Caki2 (cell line): ENCODE measurements at regions not wholly inside any gene's neighbourhood (a gene's known extent, or its start where the extent isn't known, plus 50 kb on each side); places are given as distances from the start of the nearest gene placed in this dataset.
"Not testable (repeated sequence)": the region's sequence is repeated elsewhere in the genome, so short reads cannot be mapped to it uniquely, and the experiment has no call there.

Experiments
- DNase-seq: peaks from one replicate; pipeline ENCODE4 v3.0.0-alpha.2; 2015; ENCODE audit warnings: low read depth
- in situ Hi-C: cut with HindIII; loops from 2 replicates; pipeline ENCODE4 v1.10.0; 2016; ENCODE audit warnings: low sequenced_read_pairs, low pct_unique_long_range_greater_than_20kb, mixed read lengths

DNA sequence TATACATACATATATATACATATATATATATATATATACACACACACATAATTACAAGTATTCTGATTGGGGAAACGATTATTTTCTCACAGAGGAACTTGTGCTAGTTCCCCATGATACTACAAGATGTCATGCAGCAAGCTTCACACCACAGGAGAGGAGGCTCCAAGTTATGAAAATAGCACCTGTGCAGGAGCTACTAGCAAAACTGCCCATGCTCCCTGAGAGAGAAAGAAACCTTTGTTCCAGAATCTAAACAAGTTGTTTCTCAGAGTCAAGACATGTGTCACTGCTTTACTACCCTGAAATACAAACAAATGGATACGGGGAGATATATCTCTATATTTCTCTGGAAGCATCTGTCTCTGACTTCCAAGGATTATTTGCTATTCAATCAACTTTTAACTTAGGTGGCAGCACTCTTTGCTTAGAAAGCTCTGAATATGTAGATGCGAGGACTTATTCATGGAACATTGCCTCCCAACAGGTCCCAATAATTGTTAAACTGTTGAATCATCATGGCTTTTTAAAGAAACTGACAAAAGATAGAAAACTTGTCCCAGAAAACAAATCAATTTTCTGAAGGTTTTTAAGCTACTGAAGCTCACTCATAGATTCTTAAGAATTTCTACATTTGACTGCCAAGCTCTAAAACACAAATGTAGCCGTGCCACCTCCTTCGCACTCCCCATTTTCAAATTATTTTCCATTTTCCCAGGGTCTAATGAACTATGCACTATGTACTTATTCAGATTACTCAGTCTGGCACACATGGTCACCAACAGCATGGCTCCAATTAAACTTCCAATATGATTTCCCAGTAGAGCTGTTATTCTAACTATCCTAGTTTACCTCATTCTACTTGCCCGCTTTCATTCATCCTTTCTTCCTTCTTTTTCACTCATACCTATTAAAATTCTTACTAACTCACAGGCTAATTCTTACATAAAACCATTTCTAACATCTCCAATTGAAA is 929.1 kb downstream of the LTN1 start:
- in situ Hi-C loops = no loop called here
- DNase-seq = no peak

DNA sequence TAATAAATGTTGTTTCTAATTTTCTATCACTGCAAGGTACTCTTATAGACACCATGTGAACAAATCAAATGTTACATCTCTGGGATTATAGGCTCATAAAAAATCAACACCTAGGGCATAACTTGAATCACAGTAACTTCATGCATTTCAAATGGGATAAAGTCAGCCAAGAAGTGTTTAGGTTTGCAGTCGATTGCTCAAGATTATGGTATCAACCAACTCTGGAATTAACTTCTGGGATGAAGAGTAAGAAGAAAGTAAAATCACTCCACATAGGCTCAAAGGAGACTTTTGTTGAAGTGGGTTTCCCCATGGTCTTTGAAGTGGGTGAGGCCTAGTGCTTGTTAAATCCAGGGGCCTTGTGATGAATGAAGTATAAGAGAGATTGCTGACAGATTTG is 939.7 kb downstream of the LTN1 start:
- in situ Hi-C loops, DNase-seq: not testable (repeated sequence)

DNA sequence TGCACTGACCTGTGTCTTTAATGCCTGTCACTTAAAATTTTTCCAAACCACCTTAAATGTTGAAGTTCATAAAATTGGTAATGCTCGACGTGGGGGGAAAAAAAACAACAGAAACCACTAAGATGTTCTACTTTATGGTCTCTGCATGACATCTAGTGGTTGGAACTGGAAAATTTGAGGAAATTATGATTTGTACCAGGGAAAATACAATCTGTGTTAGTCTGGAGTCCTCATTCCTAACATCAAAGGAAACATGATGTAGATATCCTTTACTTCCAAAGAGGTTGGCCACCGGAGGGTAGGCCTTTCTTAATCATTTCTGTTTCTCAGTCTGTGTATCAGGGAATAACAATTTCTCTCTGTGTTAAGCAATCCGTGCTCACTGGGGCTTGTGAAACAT is 941.0 kb downstream of the LTN1 start:
- DNase-seq = peak; percentile 47
- in situ Hi-C loops = not testable (repeated sequence)

DNA sequence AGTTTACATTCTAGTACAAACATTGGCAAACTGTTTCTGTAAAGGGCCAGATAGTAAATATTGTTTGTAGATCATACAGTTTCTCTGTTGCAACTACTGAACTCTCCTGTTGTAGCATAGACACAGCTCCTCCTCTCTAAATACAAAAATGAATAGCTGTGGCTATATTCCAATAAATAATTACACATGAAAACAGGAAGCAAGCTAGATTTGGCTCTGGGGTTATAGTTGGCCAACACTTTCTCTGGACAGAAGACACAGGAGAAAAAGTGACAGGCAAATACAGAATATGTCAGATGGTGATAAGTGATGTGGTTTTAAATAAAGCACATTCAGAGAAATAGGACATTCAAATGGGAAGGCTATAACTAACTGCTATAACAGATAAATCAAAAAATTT is 957.0 kb downstream of the LTN1 start:
- DNase-seq, in situ Hi-C loops: not testable (repeated sequence)

DNA sequence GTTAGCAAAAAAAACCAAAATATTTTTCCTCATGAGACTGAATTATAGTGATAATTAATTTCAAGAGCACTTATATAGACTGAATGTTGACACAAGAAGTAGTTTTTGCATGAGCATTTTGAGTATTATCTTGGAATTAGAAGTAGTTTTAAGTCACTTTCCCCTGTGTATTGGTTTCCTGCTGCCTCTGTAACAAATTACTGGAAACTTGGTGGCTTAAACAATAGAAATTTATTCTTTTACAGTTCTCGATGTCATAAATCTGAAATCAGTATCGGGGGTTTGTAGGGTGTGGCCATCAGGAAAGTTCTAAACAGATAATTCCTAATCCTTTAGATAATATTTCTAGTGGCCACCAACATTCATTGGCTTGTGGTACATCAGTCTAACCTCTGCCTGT is 957.8 kb downstream of the LTN1 start:
- in situ Hi-C loops, DNase-seq: not testable (repeated sequence)

DNA sequence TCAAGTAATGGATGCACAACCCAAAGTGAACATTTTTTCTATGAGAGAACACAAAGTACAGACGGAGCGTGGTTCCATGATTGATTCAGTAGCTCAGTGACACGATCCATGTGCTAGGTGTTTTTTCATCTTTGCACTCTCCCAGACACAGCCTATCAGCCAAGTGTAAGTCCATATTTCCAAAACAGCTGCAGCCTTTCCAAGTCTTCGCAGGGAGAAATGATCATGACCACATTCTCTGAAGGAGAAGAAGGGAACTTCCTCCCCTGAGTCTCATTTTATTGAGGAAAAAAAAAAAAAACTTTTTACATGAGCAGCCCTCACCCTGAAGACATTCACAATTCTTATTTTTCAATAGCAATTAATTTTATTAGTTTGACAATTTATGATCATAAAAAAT is 958.3 kb downstream of the LTN1 start:
- in situ Hi-C loops, DNase-seq: not testable (repeated sequence)

DNA sequence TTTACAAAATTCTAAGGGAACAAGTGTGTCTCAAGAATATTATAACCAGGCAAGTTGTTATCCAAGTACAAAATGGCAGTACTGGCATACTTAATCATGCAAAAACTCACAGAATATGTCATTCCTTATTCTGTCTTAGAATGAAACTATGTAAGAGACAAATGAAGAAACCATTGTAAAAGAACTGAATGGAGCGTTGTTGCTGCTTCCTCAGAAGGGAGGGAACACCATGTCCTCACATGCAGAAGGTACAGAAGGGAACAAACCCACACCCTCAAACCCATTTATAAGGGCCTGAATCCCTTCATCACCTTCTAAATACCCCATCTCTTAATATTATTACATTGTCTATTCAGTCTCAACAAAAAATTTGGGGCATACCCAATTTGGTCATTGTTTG is 960.0 kb downstream of the LTN1 start:
- in situ Hi-C loops, DNase-seq: not testable (repeated sequence)

DNA sequence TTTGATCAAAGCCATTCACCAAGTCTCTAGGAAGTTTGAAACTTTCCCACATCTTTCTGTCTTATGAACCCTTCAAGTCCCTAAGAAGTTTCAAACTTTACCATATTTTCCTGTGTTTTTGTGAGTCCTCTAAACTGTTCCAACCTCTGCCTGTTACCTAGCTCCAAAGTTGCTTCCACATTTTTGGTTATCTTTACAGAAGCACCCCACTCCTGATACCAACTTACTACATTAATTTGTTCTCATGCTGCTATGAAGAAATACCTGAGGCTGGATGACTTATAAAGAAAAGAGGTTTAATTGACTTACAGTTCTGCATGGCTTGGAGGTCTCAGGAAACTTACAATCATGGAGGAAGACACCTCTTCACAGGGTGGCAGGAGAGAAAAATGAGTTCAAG is 961.6 kb downstream of the LTN1 start:
- DNase-seq, in situ Hi-C loops: not testable (repeated sequence)

DNA sequence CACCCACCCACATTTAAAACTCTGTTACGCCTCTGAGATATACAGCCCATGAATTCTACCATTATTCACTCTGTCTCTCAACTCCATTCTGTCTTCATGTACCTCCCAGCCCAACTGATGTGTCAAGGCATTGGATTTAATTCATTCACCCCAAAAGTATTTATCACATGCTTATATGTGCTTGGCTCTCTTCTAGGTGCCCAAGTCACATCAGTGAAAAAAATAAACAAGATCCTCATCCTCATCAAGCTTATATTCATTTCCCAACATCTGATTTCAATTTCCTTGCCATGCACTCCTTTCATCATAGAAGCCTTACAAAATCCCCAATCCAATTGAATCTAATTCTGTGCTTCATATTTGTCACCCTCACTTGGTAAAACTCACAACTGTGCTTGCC is 967.6 kb downstream of the LTN1 start:
- DNase-seq = no peak

DNA sequence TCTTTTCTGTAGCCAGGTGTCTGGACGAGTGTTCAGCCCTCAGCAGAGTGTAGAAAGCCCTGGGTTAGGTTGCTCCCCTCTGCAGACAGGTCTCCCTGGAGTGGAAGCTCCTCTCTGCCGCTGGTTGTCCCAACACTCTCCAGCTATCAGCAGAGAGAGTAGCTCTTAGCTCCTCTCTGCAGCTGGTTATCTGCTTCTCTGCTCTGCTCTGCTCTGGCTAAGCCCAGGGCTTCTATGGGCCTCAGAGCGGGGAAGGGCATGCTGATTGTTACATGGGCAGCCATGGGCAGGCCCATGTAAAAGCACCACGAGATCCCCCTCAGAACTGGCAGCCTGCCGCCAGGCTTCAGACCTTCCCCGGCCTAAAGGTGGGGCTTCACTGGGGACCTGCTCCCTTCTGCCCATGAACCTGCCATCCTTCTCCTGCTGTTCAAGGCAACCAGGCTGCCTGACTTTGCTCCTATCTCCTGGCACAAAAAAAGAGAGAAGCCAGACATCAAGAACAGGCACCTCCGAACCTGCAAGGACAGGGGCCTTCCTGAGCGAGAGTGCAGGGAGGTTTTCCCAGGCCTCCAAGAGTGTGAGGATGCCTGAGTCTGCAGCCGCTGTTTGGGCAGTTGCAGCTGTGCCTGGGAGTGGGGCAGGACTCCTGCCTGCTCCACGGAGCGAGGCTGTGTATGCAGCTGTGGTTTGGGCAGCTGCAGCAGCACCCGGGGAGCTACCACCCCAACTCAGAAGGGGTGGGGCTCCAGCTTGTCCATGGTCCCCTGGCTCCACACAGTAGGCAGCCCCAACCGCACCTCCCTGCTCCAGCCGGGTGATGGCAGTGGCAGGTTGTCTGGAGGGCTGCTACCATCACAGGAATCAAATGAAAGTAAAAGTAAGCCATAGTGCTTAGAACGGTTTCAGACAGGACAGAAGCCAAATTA is 973.7 kb downstream of the LTN1 start:
- in situ Hi-C loops = no loop called here
- peak; percentile 26 for DNase-seq

More for the DNA sequence above, 967.6 kb downstream of the LTN1 start:
- in situ Hi-C loops = no loop called here

DNA sequence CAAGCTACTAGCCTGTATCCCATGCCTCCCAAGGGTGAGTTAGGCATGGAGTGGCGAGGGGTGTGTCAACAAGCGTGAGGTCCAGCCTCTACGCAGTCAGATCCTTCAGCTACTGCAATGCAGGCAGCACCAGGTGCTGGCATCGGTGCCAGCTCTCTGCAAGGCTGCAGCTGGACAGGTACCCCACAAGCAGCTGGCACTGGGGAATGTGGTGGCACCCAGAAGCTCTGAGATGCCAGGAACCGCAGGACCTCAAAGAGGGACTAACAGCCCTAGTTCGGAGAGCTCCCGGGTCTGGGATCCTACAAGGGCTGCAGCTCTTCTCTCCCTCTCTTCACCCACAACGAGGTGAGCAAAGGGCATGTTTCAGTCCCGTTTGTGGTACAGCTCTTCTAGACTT is 974.5 kb downstream of the LTN1 start:
- in situ Hi-C loops = no loop called here
- DNase-seq = no peak

DNA sequence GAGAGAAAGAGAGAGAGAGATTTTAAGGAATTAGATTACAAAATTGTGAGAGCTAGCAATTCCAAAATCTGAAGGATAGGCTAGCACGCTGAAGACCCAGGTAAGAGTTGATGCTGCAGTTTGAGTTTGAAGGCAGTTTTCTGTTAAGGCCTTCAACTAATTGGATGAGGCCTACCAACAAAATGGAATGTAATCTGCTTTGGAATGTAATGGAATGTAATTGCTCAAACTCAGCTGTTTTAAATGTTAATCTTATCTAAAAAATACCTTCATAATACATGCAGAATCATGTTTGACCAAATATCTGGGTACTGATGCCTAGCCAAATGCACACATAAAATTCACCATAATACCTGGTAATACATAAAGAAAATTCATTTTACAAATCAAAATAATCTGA is 976.1 kb downstream of the LTN1 start:
- in situ Hi-C loops = no loop called here
- no peak for DNase-seq

DNA sequence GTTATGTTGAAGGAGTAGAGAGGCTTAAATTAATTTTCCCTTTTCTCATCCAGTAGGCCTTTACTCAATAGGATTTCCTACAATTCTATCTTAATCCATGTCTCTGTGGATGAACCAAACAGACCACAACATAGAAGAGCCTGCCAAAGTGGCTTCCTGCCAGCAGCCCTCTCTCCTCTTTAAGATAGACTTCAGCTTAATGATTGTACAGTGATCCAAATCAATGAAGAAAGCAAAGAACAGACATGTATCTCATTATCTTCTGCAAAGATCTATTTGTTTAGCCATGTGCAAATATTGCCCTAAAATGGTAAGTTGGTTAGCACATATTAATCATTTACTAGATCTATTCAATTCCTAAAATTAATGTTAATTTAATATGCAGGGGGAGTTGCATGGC is 979.6 kb downstream of the LTN1 start:
- in situ Hi-C loops, DNase-seq: not testable (repeated sequence)

DNA sequence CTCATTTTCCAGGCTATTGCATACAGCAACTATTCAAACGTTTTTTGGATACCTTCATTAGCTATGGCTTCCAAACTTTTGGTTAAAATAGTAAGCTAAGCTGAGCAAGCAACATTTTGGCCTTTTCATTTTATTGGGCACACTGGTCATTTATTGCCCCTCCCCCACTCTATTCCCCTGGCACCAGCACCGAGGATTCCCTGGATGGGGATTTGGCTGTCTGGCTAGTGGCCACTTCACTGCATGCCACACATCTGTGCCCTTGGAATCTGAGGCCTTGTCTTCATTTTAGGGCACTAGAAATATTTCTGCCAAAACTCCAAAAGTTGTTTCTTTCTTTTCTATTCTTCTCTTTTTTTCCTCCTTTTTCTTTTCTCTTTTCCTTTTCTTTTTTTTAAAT is 980.7 kb downstream of the LTN1 start:
- DNase-seq = not testable (repeated sequence)

DNA sequence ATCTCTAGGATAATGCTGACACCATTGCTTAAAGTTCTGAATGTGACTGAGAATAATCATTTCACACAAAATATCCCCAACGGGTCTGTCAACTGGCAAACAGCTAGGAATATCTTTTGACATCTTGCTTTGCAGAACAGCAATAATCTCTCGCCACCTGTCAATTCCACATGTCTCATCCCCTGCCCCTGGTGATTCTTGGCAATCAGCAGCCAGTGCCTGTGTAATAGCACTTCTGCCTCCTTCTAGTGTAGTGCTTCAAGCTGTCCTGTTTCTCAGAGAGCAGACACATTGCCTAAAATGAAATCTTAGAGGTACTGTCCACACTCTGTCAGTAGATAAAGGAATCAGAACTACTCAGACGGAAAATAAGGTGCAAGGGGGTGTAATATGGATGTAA is 984.4 kb downstream of the LTN1 start:
- in situ Hi-C loops, DNase-seq: not testable (repeated sequence)

More for the DNA sequence above, 980.7 kb downstream of the LTN1 start:
- in situ Hi-C loops = not testable (repeated sequence)

DNA sequence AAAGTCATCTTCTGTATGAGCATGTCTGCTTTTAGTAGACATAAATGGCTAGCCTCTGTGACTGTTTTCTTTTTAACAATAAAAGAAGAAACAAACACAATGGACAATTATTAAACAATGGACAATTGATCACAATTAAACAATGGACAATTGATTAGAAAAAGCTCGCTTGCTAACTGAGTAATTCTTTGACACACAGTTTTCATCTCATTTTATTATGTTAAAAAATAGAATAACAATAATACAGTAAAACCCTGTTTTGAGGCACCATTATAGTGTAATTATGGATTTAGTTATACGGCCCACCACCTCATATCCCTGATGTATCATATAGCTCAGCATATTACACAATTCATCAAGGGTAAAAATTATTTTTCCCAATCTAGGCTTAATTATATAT is 989.0 kb downstream of the LTN1 start:
- in situ Hi-C loops, DNase-seq: not testable (repeated sequence)

DNA sequence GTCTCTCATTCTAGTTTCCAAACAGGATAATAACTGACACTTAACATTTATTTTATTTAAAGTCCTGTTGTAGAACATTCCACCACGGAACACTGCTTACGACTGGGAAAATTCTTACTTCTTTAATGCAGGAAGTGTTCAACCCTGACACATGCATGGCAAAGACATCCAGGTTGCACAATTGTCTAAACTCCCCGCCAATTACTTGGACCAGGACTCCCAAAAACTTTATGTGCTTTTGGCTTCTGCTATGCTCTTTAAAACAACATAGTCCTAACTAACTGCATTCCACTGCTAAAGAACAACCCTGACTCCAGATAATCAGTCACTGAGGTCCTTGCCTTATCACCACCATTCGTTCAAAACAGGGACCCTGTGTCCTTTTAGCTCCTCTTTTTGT is 995.8 kb downstream of the LTN1 start:
- in situ Hi-C loops, DNase-seq: not testable (repeated sequence)

DNA sequence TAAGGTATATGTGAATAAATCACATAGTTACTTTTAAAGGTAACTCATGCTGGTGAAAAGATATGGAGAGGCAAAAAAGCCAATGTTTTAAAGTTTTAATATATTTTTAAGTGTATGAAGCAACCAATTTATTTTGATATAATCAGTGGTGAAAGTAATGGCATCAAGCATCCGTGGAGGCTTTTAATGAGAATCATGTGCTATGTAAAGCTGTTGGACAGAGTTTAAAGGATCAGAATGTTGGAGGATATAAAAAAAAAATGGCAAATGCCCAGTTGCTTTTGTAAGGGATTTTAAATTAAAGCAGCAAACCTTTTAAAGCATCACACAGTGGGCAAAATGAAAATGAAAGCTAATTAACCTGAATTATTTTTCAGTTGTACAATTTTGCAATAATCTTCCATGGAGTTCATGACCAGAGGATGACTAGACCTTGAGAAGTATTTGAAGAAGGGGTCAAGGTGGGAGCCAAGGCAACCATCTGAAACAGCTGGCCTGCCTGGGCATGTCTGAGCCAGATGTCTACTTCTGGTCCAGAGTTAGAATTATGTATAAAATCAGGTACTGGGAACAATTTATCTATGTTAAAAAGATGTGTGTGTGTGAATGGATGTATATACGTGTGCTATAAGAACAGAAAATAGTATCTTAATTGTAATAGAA is 1007.9 kb downstream of the LTN1 start:
- DNase-seq, in situ Hi-C loops: not testable (repeated sequence)
